ENCODE measurements at regions not wholly inside any gene's neighbourhood (a gene's known extent, or its start where the extent isn't known, plus 50 kb on each side); places are given as distances from the start of the nearest gene placed in this dataset.

GRCh38 chr3:72145506-72146380, 360.8 kb upstream of the PROK2 start:
- DNase-seq, result peak; percentile 89

GRCh38 chr3:72144773-72145505, 360.0 kb upstream of the PROK2 start:
- DNase-seq, result no peak

- DNase-seq, result no peak
Observed at GRCh38 chr3:72143966-72144717, 359.2 kb upstream of the PROK2 start.

- DNase-seq, result no peak
Observed at GRCh38 chr3:72143322-72143721, 358.4 kb upstream of the PROK2 start.

GRCh38 chr3:72142028-72142427, 357.1 kb upstream of the PROK2 start:
- no peak for DNase-seq

- DNase-seq, result no peak
Observed at GRCh38 chr3:72141264-72141663, 356.3 kb upstream of the PROK2 start.

GRCh38 chr3:72139316-72139715, 354.4 kb upstream of the PROK2 start:
- DNase-seq, result no peak

GRCh38 chr3:72137865-72138861, 353.2 kb upstream of the PROK2 start:
- no peak for DNase-seq

- DNase-seq, result no peak
Observed at GRCh38 chr3:72135636-72136035, 350.7 kb upstream of the PROK2 start.

GRCh38 chr3:72134989-72135451, 350.1 kb upstream of the PROK2 start:
- no peak for DNase-seq

- DNase-seq, result no peak
Observed at GRCh38 chr3:72133329-72134011, 348.5 kb upstream of the PROK2 start.

- DNase-seq, result no peak
Observed at GRCh38 chr3:72131899-72132298, 347.0 kb upstream of the PROK2 start.

GRCh38 chr3:72130565-72130964, 345.6 kb upstream of the PROK2 start:
- DNase-seq, result no peak

GRCh38 chr3:72129501-72130094, 344.6 kb upstream of the PROK2 start:
- peak; percentile 67 for DNase-seq

- DNase-seq, result no peak
Observed at GRCh38 chr3:72128921-72129320, 344.0 kb upstream of the PROK2 start.

GRCh38 chr3:72127844-72128243, 342.9 kb upstream of the PROK2 start:
- no peak for DNase-seq

GRCh38 chr3:72127224-72127612, 342.3 kb upstream of the PROK2 start:
- DNase-seq, result no peak

GRCh38 chr3:72126441-72127223, 341.7 kb upstream of the PROK2 start:
- no peak for DNase-seq

- DNase-seq, result peak; percentile 51
Observed at GRCh38 chr3:72123908-72124441, 339.0 kb upstream of the PROK2 start.
